Iris pigment epithelial cell (primary cell): ENCODE measurements at regions not wholly inside any gene's neighbourhood (a gene's known extent, or its start where the extent isn't known, plus 50 kb on each side); places are given as distances from the start of the nearest gene placed in this dataset.

ENCODE experiments used
- DNase-seq: peaks from one replicate; pipeline ENCODE4 v3.0.0-alpha.2; 2011; ENCODE audit warnings: low read depth

GRCh38 chr14:104291123-104292000 lies 153.0 kb downstream of the KIF26A start:
- DNase-seq, result no peak

- no peak for DNase-seq
Measured at GRCh38 chr14:104292084-104292970, 153.9 kb downstream of the KIF26A start.

- no peak for DNase-seq
Measured at GRCh38 chr14:104293231-104293841, 154.9 kb downstream of the KIF26A start.

GRCh38 chr14:104293851-104294627 lies 155.7 kb downstream of the KIF26A start:
- DNase-seq, result no peak

- no peak for DNase-seq
Measured at GRCh38 chr14:104294628-104294982, 156.2 kb downstream of the KIF26A start.

GRCh38 chr14:104294983-104295680 lies 156.7 kb downstream of the KIF26A start:
- DNase-seq, result no peak

- no peak for DNase-seq
Measured at GRCh38 chr14:104295681-104296387, 157.4 kb downstream of the KIF26A start.

GRCh38 chr14:104296388-104297312 lies 158.3 kb downstream of the KIF26A start:
- peak; percentile 40 for DNase-seq

GRCh38 chr14:104297313-104297704 lies 158.9 kb downstream of the KIF26A start:
- no peak for DNase-seq

- no peak for DNase-seq
Measured at GRCh38 chr14:104297721-104298401, 159.5 kb downstream of the KIF26A start.

GRCh38 chr14:104298458-104298857 lies 160.1 kb downstream of the KIF26A start:
- no peak for DNase-seq

- DNase-seq, result no peak
Measured at GRCh38 chr14:104299993-104300761, 161.8 kb downstream of the KIF26A start.

GRCh38 chr14:104301731-104302460 lies 163.5 kb downstream of the KIF26A start:
- no peak for DNase-seq

GRCh38 chr14:104302794-104303405 lies 164.5 kb downstream of the KIF26A start:
- DNase-seq, result no peak

GRCh38 chr14:104303705-104304425 lies 165.5 kb downstream of the KIF26A start:
- DNase-seq, result no peak
